GM10266 (cell line): ENCODE measurements at regions not wholly inside any gene's neighbourhood (a gene's known extent, or its start where the extent isn't known, plus 50 kb on each side); places are given as distances from the start of the nearest gene placed in this dataset.

Experiments used
- DNase-seq: peaks from one replicate; pipeline ENCODE4 v3.0.0; 2012; ENCODE audit errors: extremely low spot score
- TF ChIP-seq, protein P1 (sequence below): IDR thresholded peaks from 2 replicates; pipeline ENCODE4 v1.5.1; 2012; ENCODE audit warnings: mild to moderate bottlenecking, low read depth; ENCODE audit not compliant: control insufficient read depth, insufficient read depth; ENCODE audit errors: missing control alignments

- TF ChIP-seq, protein P1, sequence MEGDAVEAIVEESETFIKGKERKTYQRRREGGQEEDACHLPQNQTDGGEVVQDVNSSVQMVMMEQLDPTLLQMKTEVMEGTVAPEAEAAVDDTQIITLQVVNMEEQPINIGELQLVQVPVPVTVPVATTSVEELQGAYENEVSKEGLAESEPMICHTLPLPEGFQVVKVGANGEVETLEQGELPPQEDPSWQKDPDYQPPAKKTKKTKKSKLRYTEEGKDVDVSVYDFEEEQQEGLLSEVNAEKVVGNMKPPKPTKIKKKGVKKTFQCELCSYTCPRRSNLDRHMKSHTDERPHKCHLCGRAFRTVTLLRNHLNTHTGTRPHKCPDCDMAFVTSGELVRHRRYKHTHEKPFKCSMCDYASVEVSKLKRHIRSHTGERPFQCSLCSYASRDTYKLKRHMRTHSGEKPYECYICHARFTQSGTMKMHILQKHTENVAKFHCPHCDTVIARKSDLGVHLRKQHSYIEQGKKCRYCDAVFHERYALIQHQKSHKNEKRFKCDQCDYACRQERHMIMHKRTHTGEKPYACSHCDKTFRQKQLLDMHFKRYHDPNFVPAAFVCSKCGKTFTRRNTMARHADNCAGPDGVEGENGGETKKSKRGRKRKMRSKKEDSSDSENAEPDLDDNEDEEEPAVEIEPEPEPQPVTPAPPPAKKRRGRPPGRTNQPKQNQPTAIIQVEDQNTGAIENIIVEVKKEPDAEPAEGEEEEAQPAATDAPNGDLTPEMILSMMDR: no peak
- no peak for DNase-seq
Measured at GRCh38 chr15:100820528-100820927, 59.1 kb upstream of the ALDH1A3 start.

- TF ChIP-seq, protein P1: no peak
- no peak for DNase-seq
Measured at GRCh38 chr15:100821327-100821726, 58.3 kb upstream of the ALDH1A3 start.

GRCh38 chr15:100824211-100824610, 55.4 kb upstream of the ALDH1A3 start:
- TF ChIP-seq, protein P1: no peak

DNA sequence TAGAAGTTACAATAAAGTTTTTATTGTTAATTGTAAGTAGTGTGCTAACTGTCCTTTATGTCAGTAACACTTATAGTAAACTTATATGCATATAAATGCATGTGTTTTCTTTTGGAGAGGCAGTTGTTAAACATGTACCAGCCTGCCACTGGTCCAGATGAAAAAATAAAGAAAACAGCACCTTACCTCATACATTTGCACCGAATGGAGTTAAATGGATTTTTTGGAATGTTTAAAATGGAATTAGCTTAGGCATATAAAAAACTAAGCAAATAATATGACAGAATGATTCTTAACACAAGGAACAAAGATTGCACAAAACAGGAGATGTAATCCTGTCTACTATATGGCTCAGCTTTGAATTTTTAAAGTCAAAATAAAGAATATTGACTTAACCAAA, 50.2 kb upstream of the ALDH1A3 start:
- TF ChIP-seq, protein P1: no peak
- DNase-seq: no peak

More at GRCh38 chr15:100824211-100824610, 55.4 kb upstream of the ALDH1A3 start:
- no peak for DNase-seq
